PC-3 (cell line): ENCODE measurements at regions not wholly inside any gene's neighbourhood (a gene's known extent, or its start where the extent isn't known, plus 50 kb on each side); places are given as distances from the start of the nearest gene placed in this dataset.

Experiments
- ATAC-seq: fragments of 200-7000 bp; cut with Tn5 transposase; 2 replicates; pipeline ENCODE4 v1.9.1; 2020; ENCODE audit warnings: mild to moderate bottlenecking, moderate library complexity
- BruUV-seq: library from RNA; stranded (reverse); fragments of 400-500 nt; replicated peaks from 2 replicates; lab custom pipeline; 2021; lab: Mats Ljungman, UMichigan
- CTCF ChIA-PET: fragments of 300-600 bp; sonication (Branson Sonifier 250); formaldehyde crosslinking; loops from one replicate; lab custom pipeline; 2022; ENCODE audit warnings: antibody characterized with exemption; lab: Charles Lee
- POLR2A ChIA-PET: fragments of 300-600 bp; sonication (Branson Sonifier 250); formaldehyde crosslinking; loops from one replicate; lab custom pipeline; 2022; ENCODE audit warnings: antibody characterized with exemption; ENCODE audit not compliant: unreplicated experiment; lab: Charles Lee
- DNase-seq: peaks from one replicate; pipeline ENCODE4 v3.0.0-alpha.2; 2015
- H2AFZ ChIP-seq: fragments of 300-600 bp; sonication (generic); 2 replicates; pipeline ENCODE4 v1.6.0; 2016; ENCODE audit warnings: antibody characterized with exemption, low read length
- H3F3A ChIP-seq: fragments of 300-600 bp; sonication (generic); one replicate; pipeline ENCODE4 v1.6.0; 2017; ENCODE audit warnings: antibody characterized with exemption, low read length, control low read depth, mild to moderate bottlenecking; ENCODE audit not compliant: unreplicated experiment
- H3K27ac ChIP-seq: fragments of 300-600 bp; sonication (generic); 2 replicates; pipeline ENCODE4 v1.5.1; 2016; ENCODE audit warnings: mild to moderate bottlenecking, low read length
- H3K27me3 ChIP-seq: fragments of 300-600 bp; sonication (generic); 2 replicates; pipeline ENCODE4 v1.6.1; 2016; ENCODE audit warnings: low read length, mixed read lengths
- H3K36me3 ChIP-seq: fragments of 300-600 bp; sonication (generic); 2 replicates; pipeline ENCODE4 v1.6.1; 2016; ENCODE audit warnings: low read depth, mixed run types, low read length, mixed read lengths
- H3K4me1 ChIP-seq: fragments of 300-600 bp; sonication (generic); 2 replicates; pipeline ENCODE4 v1.5.1; 2016; ENCODE audit warnings: low read length; ENCODE audit not compliant: insufficient read depth
- H3K4me2 ChIP-seq: fragments of 300-600 bp; sonication (generic); 2 replicates; pipeline ENCODE4 v1.6.0; 2016; ENCODE audit warnings: low read length
- H3K4me3 ChIP-seq: fragments of 300-600 bp; sonication (generic); 2 replicates; pipeline ENCODE4 v1.5.1; 2016; ENCODE audit warnings: mild to moderate bottlenecking, low read length, mixed read lengths
- H3K79me2 ChIP-seq: fragments of 300-600 bp; sonication (generic); 2 replicates; pipeline ENCODE4 v1.6.1; 2017; ENCODE audit warnings: low read length, mixed read lengths
- H3K9ac ChIP-seq: fragments of 300-600 bp; sonication (generic); 2 replicates; pipeline ENCODE4 v1.6.0; 2016; ENCODE audit warnings: mild to moderate bottlenecking, low read length
- H3K9me2 ChIP-seq: fragments of 300-600 bp; sonication (generic); replicated peaks from 2 replicates; pipeline ENCODE4 v1.6.1; 2016; ENCODE audit warnings: mixed run types, low read length, mixed read lengths
- H3K9me3 ChIP-seq: fragments of 300-600 bp; sonication (generic); 2 replicates; pipeline ENCODE4 v1.6.1; 2016; ENCODE audit warnings: low read length, mixed read lengths
- H4K20me1 ChIP-seq: fragments of 300-600 bp; sonication (generic); 2 replicates; pipeline ENCODE4 v1.6.1; 2016; ENCODE audit warnings: low read length, mixed read lengths
- EZH2 ChIP-seq: fragments of 300-600 bp; sonication (generic); IDR thresholded peaks from one replicate; pipeline ENCODE4 v1.6.1; 2017; ENCODE audit warnings: antibody characterized with exemption, mild to moderate bottlenecking, low read length; ENCODE audit not compliant: unreplicated experiment
- EZH2phosphoT487 ChIP-seq: fragments of 300-600 bp; sonication (generic); IDR thresholded peaks from 2 replicates; pipeline ENCODE4 v1.6.1; 2018; ENCODE audit warnings: mild to moderate bottlenecking, antibody characterized with exemption, low read length, borderline replicate concordance
- intact Hi-C: fragments of 100-400 bp; cut with micrococcal nuclease; formaldehyde crosslinking; loops from 2 replicates; pipeline ENCODE4 v1.9.0; 2023
- TF ChIP-seq, protein P1 (sequence below): fragments of 300-600 bp; sonication (generic); conservative IDR thresholded peaks from 2 replicates; pipeline ENCODE4 v1.5.1; 2017; ENCODE audit warnings: antibody characterized with exemption, low read depth, mild to moderate bottlenecking, low read length

DNA sequence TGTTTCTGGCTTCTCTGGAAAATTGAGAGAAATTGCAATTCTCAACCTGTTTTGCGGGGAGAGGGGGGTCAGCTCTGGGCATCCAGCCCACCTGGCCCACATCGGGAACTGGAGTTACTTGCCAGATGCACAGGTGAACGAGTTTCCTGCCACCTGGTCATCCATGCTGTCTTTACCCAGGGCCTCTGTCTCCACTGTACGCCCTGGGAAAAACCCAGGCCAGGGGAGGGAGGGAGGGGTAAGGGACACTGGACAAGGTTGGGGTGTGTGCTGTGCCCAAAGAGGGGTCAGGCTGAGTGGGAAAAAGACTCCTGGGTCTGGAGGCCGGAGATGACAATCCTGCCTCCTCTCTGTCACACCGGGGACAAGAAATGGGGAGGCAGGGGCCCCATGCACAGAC, 307.6 kb downstream of the ZNF536 start:
- no peaks in the 10 kb centered on the region for H3K9me2 ChIP-seq
- intact Hi-C loops = no loop called here
- 0 out of 2 replicates have a peak, but pooled peaks cover 3% of the 10 kb centered on the region for H3K4me1 ChIP-seq
- no peaks in the 10 kb centered on the region for H3K27me3 ChIP-seq
- no peak overlapping the region for H3K9ac ChIP-seq
- H3K4me3 ChIP-seq = no peak overlapping the region
- no peak overlapping the region for H2AFZ ChIP-seq
- H3F3A ChIP-seq = no peaks in the 10 kb centered on the region
- H3K4me2 ChIP-seq = no peak overlapping the region
- BruUV-seq = no TSS peak
- no peak overlapping the region for H3K27ac ChIP-seq
- H3K36me3 ChIP-seq = no peaks in the 10 kb centered on the region
- DNase-seq (no peak), ATAC-seq (no peak)
- H3K79me2 ChIP-seq = no peaks in the 10 kb centered on the region
- H3K9me3 ChIP-seq = no peaks in the 10 kb centered on the region
- POLR2A ChIA-PET = no interaction called here
- TF ChIP-seq, protein P1, sequence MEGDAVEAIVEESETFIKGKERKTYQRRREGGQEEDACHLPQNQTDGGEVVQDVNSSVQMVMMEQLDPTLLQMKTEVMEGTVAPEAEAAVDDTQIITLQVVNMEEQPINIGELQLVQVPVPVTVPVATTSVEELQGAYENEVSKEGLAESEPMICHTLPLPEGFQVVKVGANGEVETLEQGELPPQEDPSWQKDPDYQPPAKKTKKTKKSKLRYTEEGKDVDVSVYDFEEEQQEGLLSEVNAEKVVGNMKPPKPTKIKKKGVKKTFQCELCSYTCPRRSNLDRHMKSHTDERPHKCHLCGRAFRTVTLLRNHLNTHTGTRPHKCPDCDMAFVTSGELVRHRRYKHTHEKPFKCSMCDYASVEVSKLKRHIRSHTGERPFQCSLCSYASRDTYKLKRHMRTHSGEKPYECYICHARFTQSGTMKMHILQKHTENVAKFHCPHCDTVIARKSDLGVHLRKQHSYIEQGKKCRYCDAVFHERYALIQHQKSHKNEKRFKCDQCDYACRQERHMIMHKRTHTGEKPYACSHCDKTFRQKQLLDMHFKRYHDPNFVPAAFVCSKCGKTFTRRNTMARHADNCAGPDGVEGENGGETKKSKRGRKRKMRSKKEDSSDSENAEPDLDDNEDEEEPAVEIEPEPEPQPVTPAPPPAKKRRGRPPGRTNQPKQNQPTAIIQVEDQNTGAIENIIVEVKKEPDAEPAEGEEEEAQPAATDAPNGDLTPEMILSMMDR = no peak
- TF ChIP-seq EZH2 = no peak
- CTCF ChIA-PET = no interaction called here
- no peaks in the 10 kb centered on the region for H4K20me1 ChIP-seq

- no peak overlapping the region for H3K4me2 ChIP-seq
- H3K27ac ChIP-seq = no peak overlapping the region
- ATAC-seq (no peak), DNase-seq (no peak)
- no peak overlapping the region for H3K9ac ChIP-seq
- H3F3A ChIP-seq = no peaks in the 10 kb centered on the region
- ChIA-PET POLR2A (no interaction called here), CTCF (no interaction called here)
- H3K4me1 ChIP-seq = 0 out of 2 replicates have a peak, but pooled peaks cover 3% of the 10 kb centered on the region
- no peaks in the 10 kb centered on the region for H3K9me3 ChIP-seq
- no peaks in the 10 kb centered on the region for H3K36me3 ChIP-seq
- H3K4me3 ChIP-seq = no peak overlapping the region
- BruUV-seq = no TSS peak
- TF ChIP-seq EZH2phosphoT487 (no peak), EZH2 (no peak)
- TF ChIP-seq, protein P1 = no peak
- no peaks in the 10 kb centered on the region for H3K27me3 ChIP-seq
- no peaks in the 10 kb centered on the region for H4K20me1 ChIP-seq
- H3K9me2 ChIP-seq = no peaks in the 10 kb centered on the region
- no peaks in the 10 kb centered on the region for H3K79me2 ChIP-seq
- intact Hi-C loops = no loop called here
- no peak overlapping the region for H2AFZ ChIP-seq
Measured at GRCh38 chr19:30679153-30679702, 307.0 kb downstream of the ZNF536 start.

GRCh38 chr19:30678168-30678567, 306.0 kb downstream of the ZNF536 start:
- no peak overlapping the region for H3K4me2 ChIP-seq
- no peaks in the 10 kb centered on the region for H3K9me2 ChIP-seq
- 0 out of 2 replicates have a peak, but pooled peaks cover 4% of the 10 kb centered on the region for H3K27me3 ChIP-seq
- ChIA-PET POLR2A (no interaction called here), CTCF (no interaction called here)
- no peak overlapping the region for H2AFZ ChIP-seq
- H3K36me3 ChIP-seq = no peaks in the 10 kb centered on the region
- no peaks in the 10 kb centered on the region for H3K79me2 ChIP-seq
- ATAC-seq (no peak), DNase-seq (no peak)
- no peaks in the 10 kb centered on the region for H4K20me1 ChIP-seq
- no peaks in the 10 kb centered on the region for H3K4me1 ChIP-seq
- no peak overlapping the region for H3K9ac ChIP-seq
- H3K9me3 ChIP-seq = no peaks in the 10 kb centered on the region
- no peak overlapping the region for H3K27ac ChIP-seq
- no peak overlapping the region for H3K4me3 ChIP-seq
- no peak for TF ChIP-seq EZH2phosphoT487
- TF ChIP-seq EZH2 = no peak
- TF ChIP-seq, protein P1 = no peak
- H3F3A ChIP-seq = no peaks in the 10 kb centered on the region
- intact Hi-C loops = no loop called here
- no TSS peak for BruUV-seq
